Epithelial cell of esophagus (primary cell): ENCODE measurements at regions not wholly inside any gene's neighbourhood (a gene's known extent, or its start where the extent isn't known, plus 50 kb on each side); places are given as distances from the start of the nearest gene placed in this dataset.
"Not testable (repeated sequence)": the region's sequence is repeated elsewhere in the genome, so short reads cannot be mapped to it uniquely, and the experiment has no call there.

ENCODE experiments used
- DNase-seq: peaks from one replicate; pipeline ENCODE4 v3.0.0; 2010; ENCODE audit warnings: low read depth
- H3K4me3 ChIP-seq: 2 replicates; pipeline ENCODE4 v1.5.1; 2011; ENCODE audit warnings: mild to moderate bottlenecking, low read length, control low read depth
- CTCF ChIP-seq: IDR thresholded peaks from 2 replicates; pipeline ENCODE4 v1.5.1; 2011; ENCODE audit warnings: low read depth, mild to moderate bottlenecking, low read length, control low read depth, inconsistent platforms; ENCODE audit not compliant: insufficient read depth; ENCODE audit errors: missing control alignments

DNA sequence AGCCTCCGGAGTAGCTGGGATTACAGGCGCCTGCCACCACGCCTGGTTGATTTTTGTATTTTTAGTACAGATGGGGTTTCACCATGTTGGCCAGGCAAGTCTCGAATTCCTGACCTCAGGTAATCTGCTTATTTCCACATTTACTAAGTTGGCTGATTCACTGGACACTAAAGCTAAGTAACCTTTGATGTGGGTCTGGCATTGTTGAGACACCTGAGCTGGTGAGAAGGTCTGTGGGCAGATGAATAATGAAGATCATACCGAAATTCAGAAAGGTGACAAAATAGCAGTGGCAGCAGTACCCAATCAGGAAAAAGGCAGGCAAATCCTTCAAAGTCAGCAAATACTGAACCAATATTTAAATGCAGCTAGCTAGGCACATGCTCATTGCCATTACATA, 210.6 kb upstream of the ZNF608 start:
- H3K4me3 ChIP-seq = no peak overlapping the region
- TF ChIP-seq CTCF = no peak
- no peak for DNase-seq

- no peak for TF ChIP-seq CTCF
- no peak for DNase-seq
- no peak overlapping the region for H3K4me3 ChIP-seq
Measured at GRCh38 chr5:124960266-124960665, 213.8 kb upstream of the ZNF608 start.

DNA sequence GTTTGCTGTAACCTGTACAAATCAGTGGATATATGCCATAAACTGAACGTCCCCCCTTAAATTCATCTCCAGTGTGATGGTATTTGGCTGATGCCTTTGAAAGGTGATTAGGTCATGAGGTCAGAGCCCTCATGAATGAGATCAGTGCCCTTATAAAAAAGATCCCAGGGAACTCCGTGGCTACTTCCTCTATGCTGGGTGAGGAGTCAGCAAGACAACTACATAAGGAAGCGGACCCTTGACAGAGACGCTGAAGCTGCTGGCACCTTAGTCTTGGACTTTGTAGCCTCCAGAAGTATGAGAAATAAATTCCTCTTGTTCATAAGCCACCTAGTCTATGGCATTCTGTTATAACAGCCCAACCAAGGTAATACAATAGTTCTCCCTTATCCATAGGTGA, 215.1 kb upstream of the ZNF608 start:
- TF ChIP-seq CTCF = no peak
- no peak overlapping the region for H3K4me3 ChIP-seq
- DNase-seq = no peak

GRCh38 chr5:124962111-124962510, 215.7 kb upstream of the ZNF608 start:
- DNase-seq = no peak
- no peak overlapping the region for H3K4me3 ChIP-seq
- TF ChIP-seq CTCF = no peak

GRCh38 chr5:124962735-124963134, 216.3 kb upstream of the ZNF608 start:
- TF ChIP-seq CTCF = no peak

DNA sequence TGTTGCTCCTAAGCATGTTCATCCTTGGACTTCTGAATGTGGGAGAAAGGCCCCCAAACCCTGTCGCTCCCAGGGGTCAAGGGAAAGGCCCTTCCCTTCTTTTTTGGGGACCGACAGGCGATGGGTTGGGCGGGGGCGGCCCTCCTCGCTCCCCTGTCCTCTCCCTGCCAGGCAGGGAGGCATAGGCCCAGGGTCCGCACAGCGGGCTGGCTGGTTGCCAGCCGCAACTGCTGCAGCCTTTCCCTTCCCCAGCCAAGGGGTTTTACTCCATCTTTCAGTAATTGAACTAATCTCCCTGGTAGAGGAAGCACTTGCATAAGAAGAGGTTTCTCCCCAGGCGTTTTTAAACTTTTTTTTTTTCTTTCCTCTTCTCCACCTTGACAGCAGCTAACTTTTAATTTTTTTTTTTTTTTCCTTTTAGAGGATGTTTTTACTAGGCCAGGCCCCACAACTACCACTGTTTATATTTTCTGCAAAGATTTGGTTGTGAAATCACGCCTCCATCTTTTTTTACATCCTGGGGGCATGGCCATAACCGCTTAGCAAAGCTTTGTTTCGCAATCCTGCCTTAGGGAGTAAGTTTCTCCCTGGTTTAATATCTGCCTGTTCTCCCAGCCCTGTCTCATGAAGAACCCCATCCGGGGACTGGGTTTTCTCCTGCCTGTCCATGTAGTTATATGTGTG, 216.9 kb upstream of the ZNF608 start:
- no peak for TF ChIP-seq CTCF
- no peak overlapping the region for H3K4me3 ChIP-seq
- peak; percentile 81 for DNase-seq

More at GRCh38 chr5:124962735-124963134, 216.3 kb upstream of the ZNF608 start:
- H3K4me3 ChIP-seq = no peak overlapping the region
- no peak for DNase-seq

GRCh38 chr5:124966741-124967140, 220.3 kb upstream of the ZNF608 start:
- not testable (repeated sequence) for DNase-seq, H3K4me3 ChIP-seq

DNA sequence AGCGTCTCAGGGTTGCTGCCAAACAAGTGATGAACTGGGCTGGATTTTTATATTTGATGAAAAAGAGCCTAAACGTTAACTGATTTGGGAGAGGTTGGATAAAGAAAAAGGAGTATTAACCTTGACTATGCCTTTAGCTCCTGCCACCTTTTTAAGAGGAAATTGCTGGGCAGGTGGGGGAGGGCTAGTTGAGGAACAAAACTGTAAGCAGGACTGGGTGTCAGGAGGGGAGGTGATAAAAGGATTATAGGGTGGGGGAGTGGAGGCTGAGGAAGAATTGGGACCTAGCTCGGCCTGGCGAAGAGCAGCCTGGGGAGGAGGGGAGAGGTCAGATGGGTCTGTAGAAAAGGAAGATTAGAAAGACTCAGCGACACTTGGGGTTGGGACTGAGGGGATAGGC, 223.9 kb upstream of the ZNF608 start:
- not testable (repeated sequence) for DNase-seq, H3K4me3 ChIP-seq
